ENCODE measurements at regions not wholly inside any gene's neighbourhood (a gene's known extent, or its start where the extent isn't known, plus 50 kb on each side); places are given as distances from the start of the nearest gene placed in this dataset.

GRCh38 chr5:17113174-17113958, 104.1 kb upstream of the BASP1 start:
- H3K4me3 Mint-ChIP-seq, result peak overlapping the region; percentile 56
- H3K4me1 Mint-ChIP-seq (ENCODE audit: low read depth), result peaks cover 65% of the 10 kb centered on the region
- H3K27ac Mint-ChIP-seq, result peak overlapping the region; percentile 87
- peak; percentile 88 for DNase-seq
- H3K36me3 Mint-ChIP-seq (ENCODE audit: low read depth), result no peaks in the 10 kb centered on the region; the same call in 1 of the 2 replicates
- no peaks in the 10 kb centered on the region for H3K27me3 Mint-ChIP-seq (ENCODE audit: insufficient read depth)
- TF ChIP-seq CTCF (IDR thresholded peaks at IDR 0.05), result no peak
- no peaks in the 10 kb centered on the region for H3K9me3 Mint-ChIP-seq

GRCh38 chr5:17114233-17114632, 103.2 kb upstream of the BASP1 start:
- Mint-ChIP-seq H3K27ac (peak overlapping the region; percentile 87), H3K9me3 (no peaks in the 10 kb centered on the region), H3K4me3 (peak overlapping the region; percentile 56), H3K4me1 (ENCODE audit: low read depth) (peaks cover 72% of the 10 kb centered on the region), H3K36me3 (ENCODE audit: low read depth) (no peaks in the 10 kb centered on the region; the same call in 1 of the 2 replicates), H3K27me3 (ENCODE audit: insufficient read depth) (no peaks in the 10 kb centered on the region)
- DNase-seq, result no peak
- TF ChIP-seq CTCF (IDR thresholded peaks at IDR 0.05), result no peak

- H3K4me1 Mint-ChIP-seq (ENCODE audit: low read depth), result peaks cover 78% of the 10 kb centered on the region
- no peaks in the 10 kb centered on the region for H3K9me3 Mint-ChIP-seq
- TF ChIP-seq CTCF (IDR thresholded peaks at IDR 0.05), result no peak
- peak overlapping the region; percentile 56 for H3K4me3 Mint-ChIP-seq
- no peaks in the 10 kb centered on the region; the same call in 1 of the 2 replicates for H3K27me3 Mint-ChIP-seq (ENCODE audit: insufficient read depth)
- DNase-seq, result no peak
- H3K36me3 Mint-ChIP-seq (ENCODE audit: low read depth), result no peaks in the 10 kb centered on the region; the same call in 1 of the 2 replicates
- peak overlapping the region; percentile 87 for H3K27ac Mint-ChIP-seq
Observed at GRCh38 chr5:17114715-17115599, 102.5 kb upstream of the BASP1 start.

- Mint-ChIP-seq H3K27ac (peak overlapping the region; percentile 15; the same call in 1 of the 2 replicates), H3K4me1 (ENCODE audit: low read depth) (peaks cover 81% of the 10 kb centered on the region)
Observed at GRCh38 chr5:17115855-17116254, 101.6 kb upstream of the BASP1 start.

More at GRCh38 chr5:17115855-17116254, 101.6 kb upstream of the BASP1 start:
- H3K27me3 Mint-ChIP-seq (ENCODE audit: insufficient read depth), result no peaks in the 10 kb centered on the region; the same call in 1 of the 2 replicates
- no peak overlapping the region for H3K4me3 Mint-ChIP-seq
- no peaks in the 10 kb centered on the region for H3K9me3 Mint-ChIP-seq
- no peaks in the 10 kb centered on the region; the same call in 1 of the 2 replicates for H3K36me3 Mint-ChIP-seq (ENCODE audit: low read depth)
- no peak for TF ChIP-seq CTCF (IDR thresholded peaks at IDR 0.05)
- DNase-seq, result no peak
